Astrocyte of the hippocampus (primary cell): ENCODE measurements at regions not wholly inside any gene's neighbourhood (a gene's known extent, or its start where the extent isn't known, plus 50 kb on each side); places are given as distances from the start of the nearest gene placed in this dataset.
"Not testable (repeated sequence)": the region's sequence is repeated elsewhere in the genome, so short reads cannot be mapped to it uniquely, and the experiment has no call there.

Experiments used
- DNase-seq: peaks from one replicate; pipeline ENCODE4 v3.0.0; 2011; ENCODE audit warnings: low read depth, low spot score

DNA sequence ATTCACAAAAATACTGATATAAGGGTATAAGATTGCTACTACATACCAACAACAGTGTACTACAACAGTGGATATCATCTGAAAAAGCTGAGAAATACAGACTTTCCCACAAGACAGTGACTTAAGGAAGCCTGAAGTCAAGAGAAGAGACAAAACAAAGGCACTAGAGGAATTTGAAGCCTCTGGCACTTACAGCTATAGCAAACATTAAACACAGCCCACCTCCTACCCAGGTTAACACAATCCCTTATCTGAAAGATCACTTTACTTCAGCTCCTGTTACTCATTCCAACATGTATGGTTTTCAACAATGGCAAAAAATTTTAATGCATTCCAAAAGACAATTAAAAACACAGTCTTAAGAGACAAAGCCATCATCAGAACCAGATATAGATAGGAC lies 388.5 kb downstream of the JRKL start:
- DNase-seq, result no peak

DNA sequence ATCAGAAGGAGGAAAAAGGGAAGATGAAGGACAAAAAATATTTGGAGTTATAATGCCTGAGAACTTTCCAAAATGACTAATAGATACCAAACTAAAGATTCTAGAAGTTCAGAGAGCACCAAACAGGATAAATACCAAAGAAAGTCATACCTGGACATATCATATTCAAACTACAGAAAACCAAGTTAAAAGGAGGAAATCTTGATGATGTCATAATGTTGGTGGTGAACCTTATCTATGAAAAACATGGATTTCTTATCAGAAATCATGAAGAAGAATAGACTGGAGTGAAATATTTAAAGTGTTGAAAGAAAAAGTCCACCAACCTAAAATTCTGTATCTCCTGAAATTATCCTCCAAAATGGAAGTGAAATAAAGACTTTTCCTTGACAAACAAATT lies 389.2 kb downstream of the JRKL start:
- no peak for DNase-seq

DNA sequence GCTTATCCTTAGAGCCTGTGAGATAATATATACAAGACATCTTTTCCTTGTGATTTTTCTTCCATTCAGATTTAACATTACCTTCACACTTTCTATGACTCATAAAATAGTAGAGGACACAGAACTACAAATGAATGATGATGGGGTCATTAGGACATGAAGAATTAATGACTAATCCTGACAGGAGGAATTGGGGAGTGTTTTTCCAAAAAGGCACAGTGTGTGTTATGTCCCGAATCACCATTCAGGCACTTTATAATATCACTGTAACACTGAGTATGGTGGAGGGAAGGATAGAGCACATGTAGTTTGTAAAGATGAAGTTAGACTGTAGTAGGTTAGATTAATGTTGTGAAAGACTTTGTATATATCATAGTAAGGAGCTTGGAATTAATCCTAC lies 391.3 kb downstream of the JRKL start:
- DNase-seq, result no peak

DNA sequence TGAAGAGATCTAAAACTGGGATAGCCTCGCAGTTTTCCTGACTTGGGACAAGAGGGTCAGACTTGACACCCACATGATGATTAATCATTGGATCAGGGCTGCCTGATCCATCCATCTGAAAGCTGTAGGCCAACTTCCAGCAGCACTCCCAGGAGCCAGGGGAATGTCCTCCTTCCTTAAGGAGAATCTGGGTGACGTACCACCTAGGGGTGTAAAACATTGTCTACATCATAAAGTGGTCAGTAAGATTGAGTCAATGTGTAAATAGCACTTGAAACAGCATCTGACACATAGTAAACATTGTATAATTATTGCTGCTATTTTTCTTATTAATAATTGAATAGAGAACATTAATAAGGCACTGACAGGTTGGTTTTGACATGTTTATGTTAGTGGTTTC lies 392.8 kb downstream of the JRKL start:
- no peak for DNase-seq

DNA sequence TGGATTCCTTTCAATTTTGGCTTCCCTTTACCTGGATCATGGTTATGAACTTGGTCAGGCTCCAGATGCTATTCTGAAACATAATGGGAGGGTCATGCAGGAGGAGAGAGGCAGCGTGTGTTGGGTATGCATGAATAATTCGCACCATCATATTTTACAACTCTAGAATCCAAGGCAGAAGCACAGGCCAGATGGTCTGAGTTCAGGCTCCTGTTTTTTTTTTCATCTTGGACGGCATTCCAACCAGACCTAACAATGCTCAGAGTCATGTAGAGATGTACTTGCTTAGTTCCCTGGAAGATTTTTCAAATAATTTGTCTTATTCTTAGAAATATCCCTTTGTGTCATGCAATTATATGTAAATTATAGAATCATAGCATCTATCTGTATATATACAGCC lies 393.5 kb downstream of the JRKL start:
- DNase-seq, result no peak

DNA sequence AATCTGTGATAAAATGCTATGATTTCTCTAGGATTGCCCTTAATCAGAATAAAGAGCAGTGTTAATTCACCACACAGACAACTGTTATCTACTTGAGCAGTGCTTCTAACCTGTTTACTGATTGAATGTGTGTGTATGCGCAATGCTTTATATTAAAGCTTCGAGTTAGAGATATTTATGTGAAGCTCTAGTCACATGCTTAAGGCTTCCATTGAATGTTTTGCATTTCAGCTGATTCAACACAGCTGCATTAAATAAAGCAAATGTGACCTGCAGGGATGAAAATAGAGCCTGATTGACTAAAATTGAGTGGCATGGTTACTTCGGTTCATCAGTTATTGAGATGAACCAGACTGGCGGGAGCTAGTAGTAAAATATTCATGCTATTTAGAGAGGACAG lies 395.3 kb downstream of the JRKL start:
- DNase-seq, result no peak

DNA sequence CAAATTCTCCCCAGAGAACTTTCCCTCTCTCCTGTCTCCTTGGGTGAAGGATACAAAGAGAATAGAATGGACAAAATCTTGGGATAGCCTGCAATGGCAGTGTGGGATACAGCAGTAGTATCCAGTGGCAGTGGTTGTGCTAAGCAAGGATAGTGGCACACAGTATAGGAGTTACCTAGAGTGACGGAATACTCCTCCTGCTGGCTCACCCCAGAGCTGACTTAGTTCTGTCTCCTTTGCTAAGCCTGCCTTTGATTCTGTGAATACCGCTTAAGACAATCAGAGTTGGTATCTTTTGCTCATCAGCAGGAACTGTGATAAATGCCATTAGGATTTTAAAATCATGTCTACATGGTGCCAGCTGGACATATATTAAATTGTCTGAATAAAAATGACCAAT lies 404.3 kb downstream of the JRKL start:
- no peak for DNase-seq

DNA sequence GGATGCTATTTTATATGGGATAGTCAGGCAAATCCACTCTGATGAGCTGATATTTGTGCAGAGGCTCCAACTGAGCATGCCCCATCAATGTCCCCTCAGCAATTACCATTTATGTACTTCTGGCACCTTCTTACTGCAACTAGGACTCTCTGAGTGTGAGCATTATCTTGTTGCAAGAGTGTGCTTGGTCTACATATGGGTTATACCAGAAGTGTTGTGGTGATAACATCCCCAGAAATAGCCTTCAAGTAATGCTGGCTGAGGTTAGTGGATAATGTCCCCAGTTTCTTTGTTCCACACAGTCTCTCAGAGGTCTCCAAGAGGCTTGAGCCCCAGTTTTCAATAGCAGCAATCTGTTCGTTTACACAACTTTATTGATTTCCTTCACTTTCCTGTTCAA lies 408.6 kb downstream of the JRKL start:
- DNase-seq, result no peak

DNA sequence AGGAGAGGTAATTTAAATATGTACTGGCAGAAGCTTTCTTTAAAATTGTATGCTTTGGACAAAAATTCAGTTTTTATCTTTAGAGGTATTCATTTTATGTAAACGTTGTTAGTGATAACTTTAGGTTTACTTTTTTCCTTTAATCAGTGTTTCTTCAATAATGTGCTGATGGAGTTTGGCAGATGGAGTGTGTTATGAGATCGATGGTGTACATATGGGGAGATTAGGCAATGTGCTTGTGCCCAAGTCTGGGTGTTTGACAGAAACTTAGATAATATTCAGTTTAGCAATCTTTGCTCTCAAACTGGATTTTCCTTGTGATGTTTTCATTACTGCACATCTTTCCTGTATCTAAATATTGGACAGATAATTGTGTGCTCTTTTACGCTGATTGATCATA lies 425.4 kb downstream of the JRKL start:
- no peak for DNase-seq

DNA sequence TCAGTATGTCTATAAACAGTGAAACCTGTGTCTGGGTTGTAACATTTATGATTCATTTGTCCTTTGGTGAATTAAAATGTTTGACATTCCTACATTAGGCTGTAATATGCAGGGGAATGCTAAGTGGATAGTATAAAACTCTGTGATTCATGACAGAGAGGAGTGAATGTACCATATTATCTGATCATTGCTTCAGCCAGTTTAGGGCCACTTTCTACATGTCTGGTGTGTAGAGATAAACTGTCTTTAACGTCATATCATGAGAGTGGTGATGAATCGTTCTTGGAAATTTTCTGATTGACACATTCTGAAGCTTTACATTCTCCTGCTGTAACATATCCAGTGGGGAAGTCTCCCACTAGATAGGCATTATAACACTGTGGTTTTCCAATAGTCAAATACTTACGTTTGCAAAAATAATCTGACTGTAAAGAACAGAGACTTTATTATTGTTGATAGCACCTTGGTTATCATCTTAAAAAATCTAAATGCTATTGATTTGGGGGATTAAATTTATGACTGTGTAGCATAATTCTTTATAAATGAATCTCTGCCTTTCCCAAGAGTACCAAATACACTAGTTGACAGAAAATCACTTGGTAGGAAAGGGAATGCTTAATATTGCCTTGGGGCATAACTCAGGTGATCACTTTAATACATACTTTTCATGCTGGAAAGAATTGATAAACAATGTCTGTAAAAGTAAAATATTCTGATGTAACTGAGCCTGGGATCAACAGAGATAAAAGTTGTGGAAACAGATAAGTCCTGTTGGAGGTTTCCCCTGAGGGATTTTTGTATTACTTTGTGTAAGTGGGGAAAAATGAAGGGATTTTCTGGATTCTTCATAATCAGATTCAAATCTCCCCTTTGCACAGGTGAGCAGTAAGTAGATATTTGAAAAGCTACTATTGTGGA lies 427.9 kb downstream of the JRKL start:
- DNase-seq, result peak; percentile 22

DNA sequence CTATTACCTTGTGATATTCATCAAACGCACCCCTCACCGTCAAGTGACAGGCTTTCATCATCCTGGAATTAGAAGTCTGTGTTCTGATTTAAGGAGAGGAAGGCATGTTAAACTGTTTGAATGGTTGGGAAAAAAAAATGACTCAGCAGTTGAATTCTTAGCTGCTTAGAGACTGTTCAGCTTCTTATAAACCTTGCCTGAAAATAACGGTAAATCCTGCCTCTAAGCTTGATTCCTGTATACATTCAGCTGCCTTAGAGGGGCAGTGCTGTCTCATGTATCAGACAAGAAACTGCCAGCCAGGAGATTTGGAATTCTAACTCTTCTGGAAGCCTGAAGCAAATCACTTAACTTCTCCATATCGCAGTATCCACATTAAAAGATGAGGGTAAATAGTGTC lies 437.4 kb downstream of the JRKL start:
- peak; percentile 16 for DNase-seq

DNA sequence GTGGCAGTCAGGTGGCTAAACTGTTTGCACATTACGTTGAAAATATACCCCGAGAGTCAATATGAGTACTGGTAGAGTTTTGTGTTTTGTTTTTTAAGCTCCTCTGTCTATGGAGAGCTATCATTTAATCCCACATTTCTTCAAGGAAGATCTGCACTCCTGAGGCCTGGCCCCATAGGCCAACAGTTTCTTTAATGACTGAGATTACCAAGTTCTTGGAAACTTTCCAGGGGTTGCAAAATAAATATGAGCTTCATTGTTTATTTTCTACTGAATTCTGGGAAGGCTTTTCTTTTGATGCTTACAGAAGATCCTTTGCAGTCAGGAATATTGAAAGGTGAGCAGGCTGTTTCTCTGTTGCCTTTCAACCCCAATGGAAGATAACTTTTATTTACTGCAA lies 452.0 kb downstream of the JRKL start:
- DNase-seq, result no peak

DNA sequence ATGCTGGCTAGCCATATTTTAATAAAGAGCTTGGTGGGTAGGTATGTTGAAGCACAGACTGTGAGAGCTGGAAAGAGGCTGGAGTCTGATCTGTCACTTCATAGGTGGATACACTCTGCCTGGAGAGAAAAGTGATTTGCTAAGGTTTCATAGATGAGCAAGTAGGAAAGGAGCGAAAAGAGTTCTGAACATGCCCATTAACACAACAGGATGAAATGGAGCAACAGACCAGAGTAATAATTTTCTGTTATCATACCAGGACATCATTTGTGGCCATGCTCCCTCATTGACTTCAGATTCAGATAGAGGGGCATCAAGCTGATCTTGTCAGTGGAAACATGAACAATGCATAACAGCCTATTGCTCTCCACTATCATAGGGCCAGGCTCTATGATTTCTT lies 452.9 kb downstream of the JRKL start:
- DNase-seq, result no peak

DNA sequence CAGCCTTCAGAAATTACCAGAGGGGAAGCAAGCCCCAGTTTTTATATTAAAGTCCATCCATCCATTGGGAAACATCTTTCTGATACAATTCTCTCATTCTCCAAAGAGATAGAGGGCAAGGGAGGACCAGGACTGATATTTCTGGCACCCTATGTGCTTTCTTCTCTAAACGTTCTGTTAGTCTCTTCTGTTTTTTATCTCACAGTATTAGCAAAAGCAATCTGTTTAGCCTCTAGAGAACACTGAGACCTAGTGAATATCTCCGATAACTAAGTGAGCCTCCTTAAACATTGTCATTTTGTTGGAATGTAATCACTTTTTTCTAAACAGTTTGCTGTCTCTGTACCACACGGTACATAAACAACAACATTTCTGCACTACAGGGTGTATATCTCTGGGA lies 464.6 kb downstream of the JRKL start:
- no peak for DNase-seq

DNA sequence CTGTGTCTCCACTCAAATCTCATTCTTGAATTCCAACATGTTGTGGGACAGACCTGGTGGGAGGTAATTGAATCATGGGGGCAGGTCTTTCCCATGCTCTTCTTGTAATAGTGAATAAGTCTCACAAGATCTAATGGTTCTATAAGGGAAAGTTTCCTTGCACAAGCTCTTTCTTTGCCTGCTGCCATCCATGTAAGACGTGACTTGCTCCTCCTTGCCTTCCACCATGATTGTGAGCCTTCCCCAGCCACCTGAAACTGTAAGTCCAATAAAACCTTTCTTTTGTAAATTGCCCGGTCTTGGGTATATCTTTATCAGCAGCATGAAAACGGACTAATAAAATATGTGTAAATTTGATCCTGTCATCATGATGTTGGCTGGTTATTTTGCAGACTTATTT lies 471.9 kb downstream of the JRKL start:
- not testable (repeated sequence) for DNase-seq

DNA sequence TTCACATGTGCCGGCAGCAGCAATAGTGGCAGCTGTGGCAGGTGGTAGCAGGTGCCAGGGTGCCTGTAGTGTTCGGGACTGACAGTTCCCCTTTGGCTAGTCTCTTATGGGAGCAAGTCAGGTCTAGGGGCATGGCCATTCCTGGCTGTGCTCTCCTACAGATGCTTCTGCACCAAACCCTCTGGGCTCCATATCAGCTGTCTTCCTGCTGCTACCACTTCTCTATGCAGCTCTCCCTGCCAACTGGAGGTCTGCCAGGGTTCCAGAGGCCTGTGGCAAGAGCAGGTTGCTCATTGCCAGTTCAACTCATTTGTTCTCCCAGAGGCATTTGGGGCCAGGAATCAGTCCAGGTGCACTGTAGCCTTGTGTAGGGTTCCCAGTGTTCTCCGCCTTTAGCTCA lies 473.7 kb downstream of the JRKL start:
- DNase-seq, result no peak

DNA sequence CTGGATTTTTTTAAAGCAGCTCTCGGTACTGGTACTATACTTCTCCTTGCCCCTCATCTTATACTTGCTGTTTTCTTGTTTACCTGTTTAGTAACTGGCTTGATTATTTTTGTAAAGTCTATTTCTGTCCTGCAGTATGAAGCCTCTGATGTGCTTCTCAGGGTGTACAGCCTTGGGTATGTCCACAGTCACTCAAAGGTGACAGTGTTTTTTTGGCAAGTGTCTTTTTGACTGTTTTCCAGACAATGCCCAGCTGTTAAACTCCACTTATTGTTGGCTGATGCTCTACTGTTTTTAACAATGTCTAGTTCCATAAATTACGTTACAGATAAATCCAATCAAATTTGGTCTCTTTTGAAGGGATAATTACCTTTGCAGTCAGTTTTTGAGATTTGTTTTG lies 475.2 kb downstream of the JRKL start:
- DNase-seq, result no peak

DNA sequence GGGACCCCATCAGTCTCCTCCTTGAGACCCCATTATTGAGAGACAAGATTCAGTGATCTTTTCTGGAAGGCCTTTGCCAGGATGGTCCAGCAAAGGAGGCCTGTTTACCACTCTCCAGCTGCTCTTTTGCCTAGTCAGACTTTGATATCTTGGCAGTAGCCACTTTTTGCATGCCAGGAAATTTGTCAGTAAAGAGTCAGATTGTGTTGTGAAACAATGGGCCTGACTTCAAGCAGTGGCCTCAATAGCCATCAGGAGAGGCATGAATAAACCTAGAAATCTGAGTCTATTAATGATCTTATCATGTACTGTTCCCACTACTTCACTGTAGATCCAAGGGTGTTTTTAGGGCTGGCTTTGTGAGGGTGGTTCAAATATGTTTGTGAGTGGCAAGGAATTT lies 479.4 kb downstream of the JRKL start:
- DNase-seq, result peak; percentile 7

DNA sequence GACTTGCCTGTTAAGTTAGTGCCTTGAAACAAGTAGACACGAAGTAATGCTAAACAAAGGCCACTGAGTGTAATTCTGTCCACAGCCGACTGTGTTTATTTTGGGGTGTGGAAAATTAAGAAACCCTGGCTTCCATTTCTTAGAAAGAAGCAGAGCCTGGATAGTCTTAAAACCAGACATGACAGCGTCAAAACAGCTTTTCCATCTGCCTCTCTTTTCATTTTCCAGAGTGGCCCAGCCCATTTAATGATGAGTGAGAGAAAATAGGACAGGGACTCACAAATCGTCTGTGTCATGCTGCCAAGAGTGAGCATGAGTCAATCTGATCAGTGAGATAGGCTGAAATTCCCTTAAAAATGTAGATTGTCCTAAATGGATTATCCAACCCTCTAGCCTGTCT lies 485.9 kb downstream of the JRKL start:
- DNase-seq, result no peak

DNA sequence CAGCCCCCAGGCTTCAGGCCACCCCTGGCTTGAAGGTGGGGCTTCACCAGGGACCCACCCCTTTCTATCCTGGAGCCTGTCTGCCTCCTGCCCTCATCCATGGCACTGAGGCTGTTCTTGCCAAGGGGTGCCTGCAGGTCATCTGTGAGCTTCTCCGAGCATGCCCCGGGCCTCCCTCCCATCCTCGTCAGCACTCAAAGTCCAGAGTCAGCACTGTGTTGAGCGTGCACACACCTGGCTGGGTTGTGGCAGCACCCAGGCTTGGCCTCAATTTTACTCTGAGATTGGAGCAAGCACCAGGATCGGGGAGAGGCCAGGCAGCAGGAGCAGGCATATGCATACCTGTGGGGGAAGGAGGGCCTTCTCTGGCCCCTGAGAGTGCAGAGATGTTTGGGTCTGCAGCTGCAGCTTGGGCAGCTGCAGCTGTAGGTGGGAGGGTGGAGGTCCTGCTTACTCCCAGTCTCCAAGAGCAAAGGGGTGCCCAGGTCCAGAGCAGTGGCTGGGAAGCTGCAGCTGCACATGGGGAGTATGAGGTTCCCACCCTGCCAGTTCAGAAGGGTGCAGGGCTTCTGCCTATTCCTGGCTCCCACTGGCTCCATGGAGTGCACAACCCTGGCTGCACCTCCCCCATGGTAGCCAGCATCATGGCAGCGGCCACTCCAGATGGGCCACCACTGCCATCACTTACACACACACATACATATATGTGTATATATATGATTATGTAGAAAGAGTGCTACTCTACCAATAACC lies 488.7 kb downstream of the JRKL start:
- no peak for DNase-seq

DNA sequence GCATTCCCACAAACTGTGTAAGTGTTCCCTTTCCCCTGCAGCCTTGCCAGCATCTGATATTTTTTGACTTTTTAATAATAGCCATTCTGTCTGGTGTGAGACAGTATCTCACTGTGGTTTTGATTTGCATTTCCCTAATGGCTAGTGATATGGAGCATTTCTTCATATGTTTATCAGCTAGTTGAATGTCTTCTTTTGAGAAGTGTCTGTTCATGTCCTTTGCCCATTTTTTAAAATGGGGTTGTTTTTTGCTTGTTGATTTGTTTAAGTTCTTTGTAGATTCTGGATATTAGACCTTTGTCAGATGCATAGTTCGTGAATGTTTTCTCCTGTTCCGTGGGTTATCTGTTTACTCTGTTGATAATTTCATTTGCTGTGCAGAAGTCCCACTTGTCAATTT lies 492.8 kb downstream of the JRKL start:
- DNase-seq, result not testable (repeated sequence)

DNA sequence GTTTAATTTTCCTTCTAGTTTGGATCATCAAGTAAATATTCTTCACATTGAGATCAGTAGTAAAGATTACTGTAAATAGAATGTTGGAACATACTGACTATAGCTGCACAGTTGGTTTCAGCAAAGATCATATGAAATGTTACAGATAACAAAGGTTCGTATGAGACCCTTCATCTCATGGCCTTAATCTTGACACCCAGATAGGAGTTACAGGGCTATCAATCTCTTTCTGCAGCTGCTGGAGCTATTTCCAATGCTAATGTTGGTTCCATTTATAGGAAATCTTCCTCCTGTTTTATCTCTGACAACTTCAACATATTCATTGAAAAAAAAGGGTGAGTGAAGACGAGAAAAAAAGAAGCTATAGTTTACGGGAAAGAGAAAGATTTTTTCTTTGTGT lies 495.6 kb downstream of the JRKL start:
- DNase-seq, result no peak

DNA sequence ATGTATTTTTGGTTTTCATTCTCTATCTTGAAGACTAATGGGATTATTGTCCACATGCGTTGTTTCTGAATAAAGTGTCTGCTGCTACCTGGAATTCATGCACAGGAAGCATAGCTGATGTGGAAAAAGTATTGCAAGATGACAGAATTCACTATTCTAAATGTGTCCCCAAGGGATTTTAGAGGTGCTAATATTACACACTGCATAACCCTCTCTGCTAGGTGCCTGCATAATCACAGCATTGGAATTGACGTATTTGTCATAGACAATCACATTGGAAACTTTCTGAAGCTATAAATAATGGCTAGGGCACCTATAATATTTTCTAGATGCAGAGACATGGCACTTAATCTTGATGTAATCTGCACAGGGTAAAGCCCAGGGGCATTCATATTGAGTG lies 496.1 kb downstream of the JRKL start:
- no peak for DNase-seq
